GM12878 (cell line): ENCODE measurements at regions not wholly inside any gene's neighbourhood (a gene's known extent, or its start where the extent isn't known, plus 50 kb on each side); places are given as distances from the start of the nearest gene placed in this dataset.

Experiments
- ATAC-seq: fragments of 200-7000 bp; cut with Tn5 transposase; 3 replicates; pipeline ENCODE4 v1.9.1; 2020; ENCODE audit warnings: mild to moderate bottlenecking, moderate library complexity
- BruUV-seq: library from RNA; stranded (reverse); fragments of 400-500 nt; replicated peaks from 2 replicates; lab custom pipeline; 2021; lab: Mats Ljungman, UMichigan
- CTCF ChIA-PET: fragments of 300-600 bp; sonication (Branson Sonifier 250); formaldehyde crosslinking; extraction: SDS; loops from one replicate; lab custom pipeline; 2021; ENCODE audit warnings: inconsistent platforms; lab: Yijun Ruan, JAX
- POLR2A ChIA-PET: fragments of 350-600 bp; formaldehyde crosslinking; extraction: SDS; loops from one replicate; lab custom pipeline; 2021; ENCODE audit warnings: inconsistent platforms; lab: Charles Lee
- RAD21 ChIA-PET: fragments of 300-600 bp; sonication (Branson Sonifier 250); formaldehyde crosslinking; loops from one replicate; lab custom pipeline; 2023; ENCODE audit warnings: antibody characterized with exemption; ENCODE audit not compliant: unreplicated experiment; lab: Charles Lee
- SMC1A ChIA-PET: fragments of 300-600 bp; sonication (Branson Sonifier 250); formaldehyde crosslinking; loops from one replicate; lab custom pipeline; 2023; ENCODE audit not compliant: unreplicated experiment, uncharacterized antibody; lab: Charles Lee
- DNase-seq: peaks from one replicate; pipeline ENCODE4 v3.0.0-alpha.2; 2011; ENCODE audit warnings: low read depth, low spot score
- FAIRE-seq: peaks from 3 replicates; lab custom pipeline; 2011; peaks lifted over from hg19 to GRCh38; lab: Jason Lieb, UNC
- H2AFZ ChIP-seq: 2 replicates; pipeline ENCODE4 v1.6.0; 2011; ENCODE audit warnings: low read depth, low read length, control low read depth; ENCODE audit not compliant: control insufficient read depth
- H3K27ac ChIP-seq: 2 replicates; pipeline ENCODE4 v1.5.1; 2011; ENCODE audit warnings: control low read depth; ENCODE audit not compliant: control insufficient read depth, insufficient read depth
- H3K27me3 ChIP-seq, 2 experiments: replicated peaks in 1 of 2; 2 replicates each; pipeline versions ENCODE4 v1.6.0 to v1.6.1; 2011; ENCODE audit warnings: low read length in 1 of 2; ENCODE audit not compliant: control insufficient read depth in 2 of 2, insufficient read depth in 2 of 2
- H3K36me3 ChIP-seq, 2 experiments: 2 replicates each; pipeline ENCODE4 v1.5.1; 2011; ENCODE audit warnings: low read length in 1 of 2; ENCODE audit not compliant: control insufficient read depth in 2 of 2, insufficient read depth in 2 of 2
- H3K4me1 ChIP-seq: 2 replicates; pipeline ENCODE4 v1.6.1; 2011; ENCODE audit warnings: mild to moderate bottlenecking, low read length, moderate library complexity, mixed read lengths; ENCODE audit not compliant: control insufficient read depth, insufficient read depth
- H3K4me2 ChIP-seq: 2 replicates; pipeline ENCODE4 v1.6.0; 2011; ENCODE audit warnings: control low read depth; ENCODE audit not compliant: control insufficient read depth, insufficient read depth
- H3K4me3 ChIP-seq: fragments of 200-600 bp; sonication (generic); 2 replicates; pipeline ENCODE4 v1.5.1; 2016
- H3K79me2 ChIP-seq: 2 replicates; pipeline ENCODE4 v1.6.0; 2011; ENCODE audit warnings: low read length; ENCODE audit not compliant: control insufficient read depth, insufficient read depth
- H3K9ac ChIP-seq: 2 replicates; pipeline ENCODE4 v1.8.0; 2011; ENCODE audit warnings: low read length, control low read depth, mixed read lengths; ENCODE audit not compliant: control insufficient read depth, insufficient read depth
- H3K9me3 ChIP-seq: replicated peaks from 3 replicates; pipeline ENCODE4 v1.5.1; 2011; ENCODE audit warnings: mild to moderate bottlenecking, low read length; ENCODE audit not compliant: control insufficient read depth, insufficient read depth
- H4K20me1 ChIP-seq: 2 replicates; pipeline ENCODE4 v1.6.0; 2011; ENCODE audit not compliant: control insufficient read depth, insufficient read depth
- ASH2L ChIP-seq: fragments of 300-600, 200-600 bp; sonication (generic); IDR thresholded peaks from 2 replicates; pipeline ENCODE4 v1.6.1; 2017; ENCODE audit warnings: low read depth, mild to moderate bottlenecking, borderline replicate concordance
- ATF2 ChIP-seq: IDR thresholded peaks from 2 replicates; pipeline ENCODE4 v1.6.1; 2012; ENCODE audit warnings: low read length, inconsistent platforms
- BMI1 ChIP-seq: fragments of 450-650 bp; IDR thresholded peaks from 2 replicates; pipeline ENCODE4 v1.6.1; 2016; ENCODE audit warnings: mild to moderate bottlenecking, moderate library complexity, borderline replicate concordance
- JUNB ChIP-seq: IDR thresholded peaks from 2 replicates; pipeline ENCODE4 v1.6.1; 2016; ENCODE audit warnings: antibody characterized with exemption, mild to moderate bottlenecking
- SREBF1 ChIP-seq: IDR thresholded peaks from 2 replicates; pipeline ENCODE4 v1.6.1; 2012; ENCODE audit warnings: mild to moderate bottlenecking, low read length
- SREBF2 ChIP-seq: IDR thresholded peaks from 2 replicates; pipeline ENCODE4 v1.6.1; 2012; ENCODE audit warnings: mild to moderate bottlenecking, low read length
- STAT3 ChIP-seq: IDR thresholded peaks from 2 replicates; pipeline ENCODE4 v1.6.1; 2011; ENCODE audit warnings: low read depth, low read length, improper control_type of control experiment
- ZNF274 ChIP-seq: IDR thresholded peaks from one replicate; pipeline ENCODE4 v1.8.0; 2011; ENCODE audit not compliant: insufficient read length, insufficient read depth
- ZNF687 ChIP-seq: fragments of 450-650 bp; IDR thresholded peaks from 2 replicates; pipeline ENCODE4 v1.6.1; 2017; ENCODE audit warnings: mild to moderate bottlenecking, moderate library complexity
- WGBS: methylation state at CpG from one replicate; pipeline ENCODE4 v1.1.6; 2016; ENCODE audit warnings: low lambda C conversion rate; ENCODE audit not compliant: insufficient replicate concordance, insufficient coverage; ENCODE audit errors: missing lambda C conversion rate; 5-methylcytosine and 5-hydroxymethylcytosine counted together
- in situ Hi-C: fragments of 300-500 bp; cut with MboI; formaldehyde crosslinking; loops from 9 replicates; pipeline ENCODE4 v1.14.3; 2018; ENCODE audit warnings: mixed read lengths
- intact Hi-C: fragments of 100-400 bp; cut with micrococcal nuclease; formaldehyde crosslinking; loops from one replicate; pipeline ENCODE4 v1.14.2; 2022; ENCODE audit not compliant: unreplicated experiment
- TF ChIP-seq, protein P1 (sequence below): fragments of 450-650 bp; IDR thresholded peaks from 2 replicates; pipeline ENCODE4 v1.6.1; 2017; ENCODE audit warnings: low read depth, mild to moderate bottlenecking, moderate library complexity
- TF ChIP-seq, protein P2 (sequence below): fragments of 150-350 bp; IDR thresholded peaks from 2 replicates; pipeline ENCODE4 v1.6.1; 2016; ENCODE audit warnings: low read depth, low read length

- H3K9ac ChIP-seq = no peak overlapping the region
- ChIA-PET RAD21 (no interaction called here), SMC1A (no interaction called here), CTCF (no interaction called here), POLR2A (no interaction called here)
- no peak for FAIRE-seq
- H3K9me3 ChIP-seq = no peaks in the 10 kb centered on the region
- no peaks in the 10 kb centered on the region for H3K27me3 ChIP-seq
- H3K4me3 ChIP-seq = no peak overlapping the region
- H3K4me1 ChIP-seq = no peaks in the 10 kb centered on the region
- H3K79me2 ChIP-seq = no peaks in the 10 kb centered on the region
- 15% methylated on average over 3 of the region's 3 CpGs for WGBS
- ATAC-seq = no peak
- H3K36me3 ChIP-seq = no peaks in the 10 kb centered on the region
- intact Hi-C loops = no loop called here
- in situ Hi-C loops = no loop called here
- no peaks in the 10 kb centered on the region for H4K20me1 ChIP-seq
- TF ChIP-seq JUNB = no peak
- TF ChIP-seq, protein P1, sequence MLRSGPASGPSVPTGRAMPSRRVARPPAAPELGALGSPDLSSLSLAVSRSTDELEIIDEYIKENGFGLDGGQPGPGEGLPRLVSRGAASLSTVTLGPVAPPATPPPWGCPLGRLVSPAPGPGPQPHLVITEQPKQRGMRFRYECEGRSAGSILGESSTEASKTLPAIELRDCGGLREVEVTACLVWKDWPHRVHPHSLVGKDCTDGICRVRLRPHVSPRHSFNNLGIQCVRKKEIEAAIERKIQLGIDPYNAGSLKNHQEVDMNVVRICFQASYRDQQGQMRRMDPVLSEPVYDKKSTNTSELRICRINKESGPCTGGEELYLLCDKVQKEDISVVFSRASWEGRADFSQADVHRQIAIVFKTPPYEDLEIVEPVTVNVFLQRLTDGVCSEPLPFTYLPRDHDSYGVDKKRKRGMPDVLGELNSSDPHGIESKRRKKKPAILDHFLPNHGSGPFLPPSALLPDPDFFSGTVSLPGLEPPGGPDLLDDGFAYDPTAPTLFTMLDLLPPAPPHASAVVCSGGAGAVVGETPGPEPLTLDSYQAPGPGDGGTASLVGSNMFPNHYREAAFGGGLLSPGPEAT = no peak
- TF ChIP-seq ZNF687 = no peak
- no peak for TF ChIP-seq BMI1
- no peak for TF ChIP-seq ASH2L
- TF ChIP-seq STAT3 = no peak
- TF ChIP-seq SREBF1 = no peak
- TF ChIP-seq ATF2 = no peak
- TF ChIP-seq ZNF274 = no peak
- TF ChIP-seq SREBF2 = no peak
- TF ChIP-seq, protein P2, sequence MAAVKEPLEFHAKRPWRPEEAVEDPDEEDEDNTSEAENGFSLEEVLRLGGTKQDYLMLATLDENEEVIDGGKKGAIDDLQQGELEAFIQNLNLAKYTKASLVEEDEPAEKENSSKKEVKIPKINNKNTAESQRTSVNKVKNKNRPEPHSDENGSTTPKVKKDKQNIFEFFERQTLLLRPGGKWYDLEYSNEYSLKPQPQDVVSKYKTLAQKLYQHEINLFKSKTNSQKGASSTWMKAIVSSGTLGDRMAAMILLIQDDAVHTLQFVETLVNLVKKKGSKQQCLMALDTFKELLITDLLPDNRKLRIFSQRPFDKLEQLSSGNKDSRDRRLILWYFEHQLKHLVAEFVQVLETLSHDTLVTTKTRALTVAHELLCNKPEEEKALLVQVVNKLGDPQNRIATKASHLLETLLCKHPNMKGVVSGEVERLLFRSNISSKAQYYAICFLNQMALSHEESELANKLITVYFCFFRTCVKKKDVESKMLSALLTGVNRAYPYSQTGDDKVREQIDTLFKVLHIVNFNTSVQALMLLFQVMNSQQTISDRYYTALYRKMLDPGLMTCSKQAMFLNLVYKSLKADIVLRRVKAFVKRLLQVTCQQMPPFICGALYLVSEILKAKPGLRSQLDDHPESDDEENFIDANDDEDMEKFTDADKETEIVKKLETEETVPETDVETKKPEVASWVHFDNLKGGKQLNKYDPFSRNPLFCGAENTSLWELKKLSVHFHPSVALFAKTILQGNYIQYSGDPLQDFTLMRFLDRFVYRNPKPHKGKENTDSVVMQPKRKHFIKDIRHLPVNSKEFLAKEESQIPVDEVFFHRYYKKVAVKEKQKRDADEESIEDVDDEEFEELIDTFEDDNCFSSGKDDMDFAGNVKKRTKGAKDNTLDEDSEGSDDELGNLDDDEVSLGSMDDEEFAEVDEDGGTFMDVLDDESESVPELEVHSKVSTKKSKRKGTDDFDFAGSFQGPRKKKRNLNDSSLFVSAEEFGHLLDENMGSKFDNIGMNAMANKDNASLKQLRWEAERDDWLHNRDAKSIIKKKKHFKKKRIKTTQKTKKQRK = no peak
- DNase-seq = no peak
- no TSS peak for BruUV-seq
- no peak overlapping the region for H3K27ac ChIP-seq
- H2AFZ ChIP-seq = no peak overlapping the region
- H3K4me2 ChIP-seq = no peak overlapping the region
Observed at GRCh38 chr2:139626128-139626527, 845.9 kb upstream of the NXPH2 start.
